GM12878 (cell line): ENCODE measurements at regions not wholly inside any gene's neighbourhood (a gene's known extent, or its start where the extent isn't known, plus 50 kb on each side); places are given as distances from the start of the nearest gene placed in this dataset.

ENCODE experiments used
- ATAC-seq: fragments of 200-7000 bp; cut with Tn5 transposase; 3 replicates; pipeline ENCODE4 v1.9.1; 2020; ENCODE audit warnings: mild to moderate bottlenecking, moderate library complexity
- BruUV-seq: library from RNA; stranded (reverse); fragments of 400-500 nt; replicated peaks from 2 replicates; lab custom pipeline; 2021; lab: Mats Ljungman, UMichigan
- CTCF ChIA-PET: fragments of 300-600 bp; sonication (Branson Sonifier 250); formaldehyde crosslinking; extraction: SDS; loops from one replicate; lab custom pipeline; 2021; ENCODE audit warnings: inconsistent platforms; lab: Yijun Ruan, JAX
- POLR2A ChIA-PET: fragments of 350-600 bp; formaldehyde crosslinking; extraction: SDS; loops from one replicate; lab custom pipeline; 2021; ENCODE audit warnings: inconsistent platforms; lab: Charles Lee
- RAD21 ChIA-PET: fragments of 300-600 bp; sonication (Branson Sonifier 250); formaldehyde crosslinking; loops from one replicate; lab custom pipeline; 2023; ENCODE audit warnings: antibody characterized with exemption; ENCODE audit not compliant: unreplicated experiment; lab: Charles Lee
- SMC1A ChIA-PET: fragments of 300-600 bp; sonication (Branson Sonifier 250); formaldehyde crosslinking; loops from one replicate; lab custom pipeline; 2023; ENCODE audit not compliant: unreplicated experiment, uncharacterized antibody; lab: Charles Lee
- DNase-seq: peaks from one replicate; pipeline ENCODE4 v3.0.0-alpha.2; 2011; ENCODE audit warnings: low read depth, low spot score
- FAIRE-seq: peaks from 3 replicates; lab custom pipeline; 2011; peaks lifted over from hg19 to GRCh38; lab: Jason Lieb, UNC
- H2AFZ ChIP-seq: 2 replicates; pipeline ENCODE4 v1.6.0; 2011; ENCODE audit warnings: low read depth, low read length, control low read depth; ENCODE audit not compliant: control insufficient read depth
- H3K27ac ChIP-seq: 2 replicates; pipeline ENCODE4 v1.5.1; 2011; ENCODE audit warnings: control low read depth; ENCODE audit not compliant: control insufficient read depth, insufficient read depth
- H3K27me3 ChIP-seq, 2 experiments: replicated peaks in 1 of 2; 2 replicates each; pipeline versions ENCODE4 v1.6.0 to v1.6.1; 2011; ENCODE audit warnings: low read length in 1 of 2; ENCODE audit not compliant: control insufficient read depth in 2 of 2, insufficient read depth in 2 of 2
- H3K36me3 ChIP-seq, 2 experiments: 2 replicates each; pipeline ENCODE4 v1.5.1; 2011; ENCODE audit warnings: low read length in 1 of 2; ENCODE audit not compliant: control insufficient read depth in 2 of 2, insufficient read depth in 2 of 2
- H3K4me1 ChIP-seq: 2 replicates; pipeline ENCODE4 v1.6.1; 2011; ENCODE audit warnings: mild to moderate bottlenecking, low read length, moderate library complexity, mixed read lengths; ENCODE audit not compliant: control insufficient read depth, insufficient read depth
- H3K4me2 ChIP-seq: 2 replicates; pipeline ENCODE4 v1.6.0; 2011; ENCODE audit warnings: control low read depth; ENCODE audit not compliant: control insufficient read depth, insufficient read depth
- H3K4me3 ChIP-seq: fragments of 200-600 bp; sonication (generic); 2 replicates; pipeline ENCODE4 v1.5.1; 2016
- H3K79me2 ChIP-seq: 2 replicates; pipeline ENCODE4 v1.6.0; 2011; ENCODE audit warnings: low read length; ENCODE audit not compliant: control insufficient read depth, insufficient read depth
- H3K9ac ChIP-seq: 2 replicates; pipeline ENCODE4 v1.8.0; 2011; ENCODE audit warnings: low read length, control low read depth, mixed read lengths; ENCODE audit not compliant: control insufficient read depth, insufficient read depth
- H3K9me3 ChIP-seq: replicated peaks from 3 replicates; pipeline ENCODE4 v1.5.1; 2011; ENCODE audit warnings: mild to moderate bottlenecking, low read length; ENCODE audit not compliant: control insufficient read depth, insufficient read depth
- H4K20me1 ChIP-seq: 2 replicates; pipeline ENCODE4 v1.6.0; 2011; ENCODE audit not compliant: control insufficient read depth, insufficient read depth
- ESRRA ChIP-seq: IDR thresholded peaks from 2 replicates; pipeline ENCODE4 v1.6.1; 2012; ENCODE audit warnings: mild to moderate bottlenecking, low read length, improper control_type of control experiment
- MYC ChIP-seq: IDR thresholded peaks from 2 replicates; pipeline ENCODE4 v1.6.1; 2011; ENCODE audit warnings: mild to moderate bottlenecking, low read length, moderate library complexity, inconsistent platforms; ENCODE audit not compliant: insufficient read depth, insufficient replicate concordance, insufficient read length, severe bottlenecking
- NFXL1 ChIP-seq: fragments of 450-650 bp; IDR thresholded peaks from 2 replicates; pipeline ENCODE4 v1.6.1; 2017; ENCODE audit warnings: antibody characterized with exemption, mild to moderate bottlenecking, borderline replicate concordance
- NR2C2 ChIP-seq: IDR thresholded peaks from 2 replicates; pipeline ENCODE4 v1.6.1; 2011; ENCODE audit warnings: borderline replicate concordance, low read depth; ENCODE audit not compliant: control insufficient read depth, insufficient read length
- WGBS: methylation state at CpG from one replicate; pipeline ENCODE4 v1.1.6; 2016; ENCODE audit warnings: low lambda C conversion rate; ENCODE audit not compliant: insufficient replicate concordance, insufficient coverage; ENCODE audit errors: missing lambda C conversion rate; 5-methylcytosine and 5-hydroxymethylcytosine counted together
- in situ Hi-C: fragments of 300-500 bp; cut with MboI; formaldehyde crosslinking; loops from 9 replicates; pipeline ENCODE4 v1.14.3; 2018; ENCODE audit warnings: mixed read lengths
- intact Hi-C: fragments of 100-400 bp; cut with micrococcal nuclease; formaldehyde crosslinking; loops from one replicate; pipeline ENCODE4 v1.14.2; 2022; ENCODE audit not compliant: unreplicated experiment
- TF ChIP-seq, protein P1 (sequence below): fragments of 450-650 bp; IDR thresholded peaks from 2 replicates; pipeline ENCODE4 v1.6.1; 2016; ENCODE audit warnings: mild to moderate bottlenecking
- TF ChIP-seq, protein P2 (sequence below): fragments of 450-650 bp; IDR thresholded peaks from 2 replicates; pipeline ENCODE4 v1.6.1; 2018; ENCODE audit warnings: mild to moderate bottlenecking, low read depth, moderate library complexity; ENCODE audit not compliant: partially characterized antibody

DNA sequence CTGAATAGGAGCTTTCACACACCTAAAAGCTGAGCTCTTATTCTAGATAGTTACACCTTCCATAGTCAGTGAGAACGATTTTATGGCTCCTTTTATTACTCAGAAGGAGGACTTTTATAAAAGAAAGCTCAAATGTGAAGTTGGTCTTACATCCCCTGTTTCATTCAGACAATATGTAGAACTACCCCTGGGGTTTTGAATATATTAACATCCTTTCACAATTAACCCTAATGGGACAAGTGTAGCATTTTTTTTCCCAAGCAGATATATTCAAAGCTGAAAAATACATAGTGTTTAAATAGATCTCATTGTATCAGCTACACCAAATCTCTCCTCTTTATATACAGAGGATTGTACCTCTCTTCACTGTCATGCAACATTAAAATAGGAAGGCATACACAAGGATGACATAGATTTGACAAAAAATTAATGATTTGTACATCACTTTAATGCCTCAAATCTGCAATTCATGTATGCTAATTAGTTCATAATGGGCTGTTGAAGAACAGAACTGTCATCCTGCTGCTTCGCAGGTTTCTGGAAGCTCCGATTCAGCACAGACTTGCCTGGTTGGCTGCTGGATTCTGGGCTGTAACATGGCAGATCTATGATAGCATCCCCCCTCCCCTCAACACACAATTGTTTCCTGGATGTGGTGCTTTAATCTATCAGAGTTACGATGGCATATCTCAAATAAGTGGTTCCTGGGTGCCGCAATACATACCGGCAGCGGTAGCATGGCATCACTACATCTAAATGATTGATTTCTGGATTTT, 129.7 kb upstream of the PARD3B start:
- no peaks in the 10 kb centered on the region for H4K20me1 ChIP-seq
- DNase-seq (no peak), ATAC-seq (no peak), FAIRE-seq (no peak)
- no peaks in the 10 kb centered on the region for H3K4me1 ChIP-seq
- no peaks in the 10 kb centered on the region for H3K36me3 ChIP-seq
- TF ChIP-seq, protein P1, sequence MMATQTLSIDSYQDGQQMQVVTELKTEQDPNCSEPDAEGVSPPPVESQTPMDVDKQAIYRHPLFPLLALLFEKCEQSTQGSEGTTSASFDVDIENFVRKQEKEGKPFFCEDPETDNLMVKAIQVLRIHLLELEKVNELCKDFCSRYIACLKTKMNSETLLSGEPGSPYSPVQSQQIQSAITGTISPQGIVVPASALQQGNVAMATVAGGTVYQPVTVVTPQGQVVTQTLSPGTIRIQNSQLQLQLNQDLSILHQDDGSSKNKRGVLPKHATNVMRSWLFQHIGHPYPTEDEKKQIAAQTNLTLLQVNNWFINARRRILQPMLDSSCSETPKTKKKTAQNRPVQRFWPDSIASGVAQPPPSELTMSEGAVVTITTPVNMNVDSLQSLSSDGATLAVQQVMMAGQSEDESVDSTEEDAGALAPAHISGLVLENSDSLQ = no peak
- TF ChIP-seq ESRRA = no peak
- TF ChIP-seq MYC = no peak
- no peak for TF ChIP-seq NFXL1
- no peak for TF ChIP-seq NR2C2
- TF ChIP-seq, protein P2, sequence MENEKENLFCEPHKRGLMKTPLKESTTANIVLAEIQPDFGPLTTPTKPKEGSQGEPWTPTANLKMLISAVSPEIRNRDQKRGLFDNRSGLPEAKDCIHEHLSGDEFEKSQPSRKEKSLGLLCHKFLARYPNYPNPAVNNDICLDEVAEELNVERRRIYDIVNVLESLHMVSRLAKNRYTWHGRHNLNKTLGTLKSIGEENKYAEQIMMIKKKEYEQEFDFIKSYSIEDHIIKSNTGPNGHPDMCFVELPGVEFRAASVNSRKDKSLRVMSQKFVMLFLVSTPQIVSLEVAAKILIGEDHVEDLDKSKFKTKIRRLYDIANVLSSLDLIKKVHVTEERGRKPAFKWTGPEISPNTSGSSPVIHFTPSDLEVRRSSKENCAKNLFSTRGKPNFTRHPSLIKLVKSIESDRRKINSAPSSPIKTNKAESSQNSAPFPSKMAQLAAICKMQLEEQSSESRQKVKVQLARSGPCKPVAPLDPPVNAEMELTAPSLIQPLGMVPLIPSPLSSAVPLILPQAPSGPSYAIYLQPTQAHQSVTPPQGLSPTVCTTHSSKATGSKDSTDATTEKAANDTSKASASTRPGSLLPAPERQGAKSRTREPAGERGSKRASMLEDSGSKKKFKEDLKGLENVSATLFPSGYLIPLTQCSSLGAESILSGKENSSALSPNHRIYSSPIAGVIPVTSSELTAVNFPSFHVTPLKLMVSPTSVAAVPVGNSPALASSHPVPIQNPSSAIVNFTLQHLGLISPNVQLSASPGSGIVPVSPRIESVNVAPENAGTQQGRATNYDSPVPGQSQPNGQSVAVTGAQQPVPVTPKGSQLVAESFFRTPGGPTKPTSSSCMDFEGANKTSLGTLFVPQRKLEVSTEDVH = no peak
- no peak overlapping the region for H2AFZ ChIP-seq
- ChIA-PET CTCF (no interaction called here), POLR2A (no interaction called here), SMC1A (interaction anchor here (1.1 kb wide), 1 partner anchor 211 kb away, joined by 3 read pairs; no protein-coding TSS in a partner anchor), RAD21 (no interaction called here)
- in situ Hi-C loops = no loop called here
- intact Hi-C loops = loop anchor here (1.0 kb wide), 1 partner anchor 24 kb away; no protein-coding TSS in a partner anchor
- H3K9me3 ChIP-seq = no peaks in the 10 kb centered on the region
- H3K79me2 ChIP-seq = no peaks in the 10 kb centered on the region
- no TSS peak for BruUV-seq
- H3K27me3 ChIP-seq = no peaks in the 10 kb centered on the region
- H3K4me3 ChIP-seq = no peak overlapping the region
- WGBS = 48% methylated on average over 7 of the region's 7 CpGs
- H3K27ac ChIP-seq = no peak overlapping the region
- no peak overlapping the region for H3K9ac ChIP-seq
- H3K4me2 ChIP-seq = no peak overlapping the region
